ENCODE measurements at regions not wholly inside any gene's neighbourhood (a gene's known extent, or its start where the extent isn't known, plus 50 kb on each side); places are given as distances from the start of the nearest gene placed in this dataset.

DNA sequence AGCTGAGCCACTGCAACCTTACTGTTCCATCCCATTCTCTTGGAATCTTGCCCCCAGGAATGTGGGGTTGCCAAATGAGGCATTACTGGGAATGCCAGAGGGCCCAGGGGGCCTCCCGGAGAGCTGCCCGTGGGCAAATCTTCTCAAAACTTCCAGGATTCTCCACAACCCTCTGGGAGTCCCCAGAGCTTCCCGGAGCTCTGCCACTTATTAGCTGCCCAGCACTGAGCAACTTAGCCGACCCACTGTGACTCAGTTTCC, 306.0 kb downstream of the FOXL1 start:
- no TSS peak for BruUV-seq (replicated peaks)
- Histone ChIP-seq H3K27ac (ENCODE audit: low read depth, low read length, poor library complexity, severe bottlenecking) (no peak overlapping the region), H3K27me3 (replicated peaks; ENCODE audit: insufficient read depth, low read depth, low read length, poor library complexity) (peaks cover 62% of the 10 kb centered on the region), H3K9me3 (ENCODE audit: low read depth, low read length, poor library complexity, severe bottlenecking) (no peaks in the 10 kb centered on the region), H3K4me3 (ENCODE audit: low read depth, low read length, poor library complexity, severe bottlenecking) (no peak overlapping the region), H3K4me1 (ENCODE audit: insufficient read depth, low read length, poor library complexity, severe bottlenecking) (no peaks in the 10 kb centered on the region), H3K36me3 (ENCODE audit: insufficient read depth, low read length, poor library complexity, severe bottlenecking) (no peaks in the 10 kb centered on the region)
- CTCF ChIA-PET = no interaction called here
- TF ChIP-seq, protein P1, sequence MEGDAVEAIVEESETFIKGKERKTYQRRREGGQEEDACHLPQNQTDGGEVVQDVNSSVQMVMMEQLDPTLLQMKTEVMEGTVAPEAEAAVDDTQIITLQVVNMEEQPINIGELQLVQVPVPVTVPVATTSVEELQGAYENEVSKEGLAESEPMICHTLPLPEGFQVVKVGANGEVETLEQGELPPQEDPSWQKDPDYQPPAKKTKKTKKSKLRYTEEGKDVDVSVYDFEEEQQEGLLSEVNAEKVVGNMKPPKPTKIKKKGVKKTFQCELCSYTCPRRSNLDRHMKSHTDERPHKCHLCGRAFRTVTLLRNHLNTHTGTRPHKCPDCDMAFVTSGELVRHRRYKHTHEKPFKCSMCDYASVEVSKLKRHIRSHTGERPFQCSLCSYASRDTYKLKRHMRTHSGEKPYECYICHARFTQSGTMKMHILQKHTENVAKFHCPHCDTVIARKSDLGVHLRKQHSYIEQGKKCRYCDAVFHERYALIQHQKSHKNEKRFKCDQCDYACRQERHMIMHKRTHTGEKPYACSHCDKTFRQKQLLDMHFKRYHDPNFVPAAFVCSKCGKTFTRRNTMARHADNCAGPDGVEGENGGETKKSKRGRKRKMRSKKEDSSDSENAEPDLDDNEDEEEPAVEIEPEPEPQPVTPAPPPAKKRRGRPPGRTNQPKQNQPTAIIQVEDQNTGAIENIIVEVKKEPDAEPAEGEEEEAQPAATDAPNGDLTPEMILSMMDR (conservative IDR thresholded peaks at IDR 0.05; ENCODE audit: low read depth, low read length) = no peak
- TF ChIP-seq EZH2 (IDR thresholded peaks at IDR 0.05; ENCODE audit: borderline replicate concordance, low read depth, low read length, poor library complexity, severe bottlenecking) = no peak
- no peak for DNase-seq (ENCODE audit: low spot score)
- intact Hi-C loops (cut with micrococcal nuclease; ENCODE audit: unreplicated experiment) = no loop called here
- POLR2A ChIA-PET (ENCODE audit: low non-redundant PET) = no interaction called here

DNA sequence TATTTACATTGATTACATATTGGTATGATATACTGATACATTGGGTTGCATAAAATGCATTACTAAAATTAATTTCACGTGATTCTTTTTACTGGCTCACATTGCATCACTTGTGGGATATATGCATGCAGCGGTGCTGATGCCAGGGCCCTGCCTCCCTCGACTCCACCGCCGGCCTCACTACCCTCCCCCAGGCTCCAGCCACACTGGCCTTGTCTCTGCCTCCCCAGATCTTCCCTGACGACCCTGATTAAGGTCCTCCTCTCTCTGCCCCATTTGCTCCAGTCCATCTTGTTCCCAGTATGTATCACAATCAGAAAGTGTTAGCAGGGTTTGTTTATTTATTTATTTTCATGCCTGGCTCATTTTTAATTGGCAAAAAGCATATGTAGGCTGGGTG, 306.8 kb downstream of the FOXL1 start:
- DNase-seq (ENCODE audit: low spot score) = no peak
- H3K9me3 ChIP-seq (ENCODE audit: low read depth, low read length, poor library complexity, severe bottlenecking) = no peaks in the 10 kb centered on the region
- BruUV-seq (replicated peaks) = no TSS peak
- CTCF ChIA-PET = no interaction called here
- POLR2A ChIA-PET (ENCODE audit: low non-redundant PET) = no interaction called here
- H3K27ac ChIP-seq (ENCODE audit: low read depth, low read length, poor library complexity, severe bottlenecking) = no peak overlapping the region
- no peaks in the 10 kb centered on the region for H3K36me3 ChIP-seq (ENCODE audit: insufficient read depth, low read length, poor library complexity, severe bottlenecking)
- no peaks in the 10 kb centered on the region for H3K4me1 ChIP-seq (ENCODE audit: insufficient read depth, low read length, poor library complexity, severe bottlenecking)
- TF ChIP-seq, protein P1 (conservative IDR thresholded peaks at IDR 0.05; ENCODE audit: low read depth, low read length) = no peak
- no peak for TF ChIP-seq EZH2 (IDR thresholded peaks at IDR 0.05; ENCODE audit: borderline replicate concordance, low read depth, low read length, poor library complexity, severe bottlenecking)
- H3K4me3 ChIP-seq (ENCODE audit: low read depth, low read length, poor library complexity, severe bottlenecking) = no peak overlapping the region
- peaks cover 62% of the 10 kb centered on the region for H3K27me3 ChIP-seq (replicated peaks; ENCODE audit: insufficient read depth, low read depth, low read length, poor library complexity)
- intact Hi-C loops (cut with micrococcal nuclease; ENCODE audit: unreplicated experiment) = no loop called here

DNA sequence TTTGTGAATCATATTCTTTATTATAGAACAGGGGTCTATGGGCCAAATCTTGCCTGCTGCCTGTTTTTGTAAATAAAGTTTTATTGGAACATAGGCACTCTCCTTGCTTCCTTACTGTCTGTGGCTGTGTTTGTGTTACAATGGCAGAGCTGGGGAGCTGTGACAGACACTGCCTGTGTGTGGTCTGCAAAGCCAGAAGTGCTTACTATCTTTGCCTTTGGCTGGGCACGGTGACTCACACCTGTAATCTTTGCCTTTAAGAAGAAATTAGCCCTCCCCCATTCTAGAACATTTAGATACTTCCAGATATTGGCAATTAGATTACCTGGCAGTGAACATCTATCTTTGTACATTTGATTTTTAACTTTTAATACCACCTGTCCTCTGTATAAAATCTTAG, 308.3 kb downstream of the FOXL1 start:
- CTCF ChIA-PET = no interaction called here
- BruUV-seq (replicated peaks) = no TSS peak
- no peak overlapping the region for H3K4me3 ChIP-seq (ENCODE audit: low read depth, low read length, poor library complexity, severe bottlenecking)
- peaks cover 75% of the 10 kb centered on the region for H3K27me3 ChIP-seq (replicated peaks; ENCODE audit: insufficient read depth, low read depth, low read length, poor library complexity)
- H3K4me1 ChIP-seq (ENCODE audit: insufficient read depth, low read length, poor library complexity, severe bottlenecking) = no peaks in the 10 kb centered on the region
- POLR2A ChIA-PET (ENCODE audit: low non-redundant PET) = no interaction called here
- DNase-seq (ENCODE audit: low spot score) = no peak
- no peaks in the 10 kb centered on the region for H3K9me3 ChIP-seq (ENCODE audit: low read depth, low read length, poor library complexity, severe bottlenecking)
- no peaks in the 10 kb centered on the region for H3K36me3 ChIP-seq (ENCODE audit: insufficient read depth, low read length, poor library complexity, severe bottlenecking)
- TF ChIP-seq, protein P1 (conservative IDR thresholded peaks at IDR 0.05; ENCODE audit: low read depth, low read length) = no peak
- TF ChIP-seq EZH2 (IDR thresholded peaks at IDR 0.05; ENCODE audit: borderline replicate concordance, low read depth, low read length, poor library complexity, severe bottlenecking) = no peak
- H3K27ac ChIP-seq (ENCODE audit: low read depth, low read length, poor library complexity, severe bottlenecking) = no peak overlapping the region
- intact Hi-C loops (cut with micrococcal nuclease; ENCODE audit: unreplicated experiment) = no loop called here
